GM19397 (cell line): ENCODE measurements at regions not wholly inside any gene's neighbourhood (a gene's known extent, or its start where the extent isn't known, plus 50 kb on each side); places are given as distances from the start of the nearest gene placed in this dataset.

Source experiments
- ATAC-seq: cut with Tn5 transposase; IDR thresholded peaks from one replicate; pipeline ENCODE4 v1.9.1; 2021; ENCODE audit warnings: mild to moderate bottlenecking, moderate library complexity; ENCODE audit not compliant: unreplicated experiment

DNA sequence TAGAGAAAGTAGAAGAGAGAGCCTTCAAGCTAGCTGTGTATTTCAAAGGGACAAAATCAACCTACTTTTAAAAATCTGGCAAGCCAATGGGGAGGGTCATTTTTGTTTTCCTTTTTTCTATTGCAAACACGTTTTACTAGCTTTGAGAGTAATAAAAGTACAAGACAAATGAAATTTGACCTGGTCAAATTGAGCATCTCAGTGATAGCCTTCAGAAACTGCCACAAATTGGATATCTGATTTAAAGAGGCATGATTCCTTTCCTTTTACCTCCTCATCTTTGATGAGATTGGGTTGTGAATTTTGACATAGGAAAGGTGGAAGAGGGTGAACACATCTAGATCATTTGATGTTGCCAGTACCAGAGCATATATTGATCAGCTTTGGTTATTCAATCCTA is 53.6 kb upstream of the RBMS3 start:
- no peak for ATAC-seq
